ACHN (cell line): ENCODE measurements at regions not wholly inside any gene's neighbourhood (a gene's known extent, or its start where the extent isn't known, plus 50 kb on each side); places are given as distances from the start of the nearest gene placed in this dataset.
"Not testable (repeated sequence)": the region's sequence is repeated elsewhere in the genome, so short reads cannot be mapped to it uniquely, and the experiment has no call there.

Experiments used
- DNase-seq: peaks from one replicate; pipeline ENCODE4 v3.0.0-alpha.2; 2015
- in situ Hi-C: cut with HindIII; loops from 2 replicates; pipeline ENCODE4 v1.10.0; 2017; ENCODE audit warnings: low sequenced_read_pairs, low pct_ligation_motif_present, low pct_unique_long_range_greater_than_20kb

DNA sequence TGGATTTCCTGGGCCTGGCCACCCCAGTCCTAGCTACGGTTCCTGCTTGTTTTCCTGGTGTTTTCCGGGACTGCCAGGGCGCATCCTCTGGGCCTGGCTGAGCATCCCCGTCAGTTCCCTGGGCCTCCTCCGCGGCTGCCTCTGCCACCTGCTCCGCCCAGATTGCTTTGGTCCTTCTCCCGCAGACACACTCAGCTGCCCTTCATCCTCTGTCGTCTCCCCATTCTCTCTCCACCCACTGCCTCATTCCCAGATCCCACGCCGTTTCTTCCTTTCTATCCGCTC lies 153.2 kb upstream of the NBPF19 start:
- in situ Hi-C loops = not testable (repeated sequence)

DNA sequence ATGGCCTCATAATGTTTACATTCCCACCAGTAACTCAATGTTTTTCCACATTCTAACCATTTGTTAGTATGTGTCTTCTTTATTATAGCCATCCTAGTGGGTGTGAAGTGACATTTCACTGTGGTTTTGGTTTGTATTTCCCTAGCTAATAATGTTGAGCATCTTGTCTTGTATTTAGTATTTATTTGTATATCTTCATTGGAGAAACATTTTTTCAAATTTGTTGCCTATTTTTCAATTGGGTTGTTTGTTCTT lies 144.8 kb upstream of the NBPF19 start:
- in situ Hi-C loops, DNase-seq: not testable (repeated sequence)

More for the DNA sequence above, 153.2 kb upstream of the NBPF19 start:
- not testable (repeated sequence) for DNase-seq

GRCh38 chr1:149336082-149336481 lies 138.8 kb upstream of the NBPF19 start:
- DNase-seq, in situ Hi-C loops: not testable (repeated sequence)

DNA sequence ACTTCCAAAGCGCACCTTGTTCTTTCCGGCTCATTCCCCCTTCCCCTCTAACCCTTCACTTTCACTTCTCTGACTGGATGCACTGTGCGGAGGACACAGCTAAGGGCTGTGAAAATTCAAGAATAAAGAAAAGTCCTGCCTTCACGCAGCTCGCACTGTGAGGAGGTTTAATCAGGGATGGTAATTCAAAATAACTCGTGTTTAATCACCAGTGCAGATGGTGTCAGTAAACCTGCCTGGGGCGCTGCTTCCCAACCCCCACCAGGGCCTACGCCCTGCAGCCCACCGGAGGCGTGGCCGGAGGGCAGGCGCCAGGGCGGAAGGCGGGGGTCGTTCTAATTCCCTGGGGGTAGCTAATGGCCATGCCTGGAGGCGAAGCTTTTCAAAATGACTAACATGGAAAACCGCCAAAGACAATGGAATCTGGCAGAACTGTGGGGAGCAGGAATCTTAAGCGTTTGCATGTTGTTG lies 136.6 kb upstream of the NBPF19 start:
- in situ Hi-C loops = not testable (repeated sequence)

DNA sequence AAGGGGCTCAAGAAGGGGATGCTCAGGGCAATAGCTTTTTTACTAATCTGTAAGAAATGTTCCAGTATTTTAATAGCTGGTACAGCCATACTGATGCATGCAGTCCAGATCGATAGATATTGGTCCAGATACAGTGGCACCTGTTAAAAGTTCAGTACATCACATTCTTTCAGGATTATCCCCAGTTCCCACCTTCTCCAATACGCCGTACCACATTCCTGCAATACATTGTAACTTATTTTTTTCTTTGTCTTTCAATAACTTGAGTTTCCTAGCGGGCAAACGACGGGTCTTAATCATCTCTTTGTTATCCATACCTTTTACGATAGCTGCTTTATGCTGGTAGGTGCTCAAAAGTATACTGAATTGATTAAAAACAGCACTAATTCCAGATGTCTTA lies 136.1 kb upstream of the NBPF19 start:
- DNase-seq, in situ Hi-C loops: not testable (repeated sequence)

More for the DNA sequence above, 136.6 kb upstream of the NBPF19 start:
- DNase-seq = not testable (repeated sequence)

DNA sequence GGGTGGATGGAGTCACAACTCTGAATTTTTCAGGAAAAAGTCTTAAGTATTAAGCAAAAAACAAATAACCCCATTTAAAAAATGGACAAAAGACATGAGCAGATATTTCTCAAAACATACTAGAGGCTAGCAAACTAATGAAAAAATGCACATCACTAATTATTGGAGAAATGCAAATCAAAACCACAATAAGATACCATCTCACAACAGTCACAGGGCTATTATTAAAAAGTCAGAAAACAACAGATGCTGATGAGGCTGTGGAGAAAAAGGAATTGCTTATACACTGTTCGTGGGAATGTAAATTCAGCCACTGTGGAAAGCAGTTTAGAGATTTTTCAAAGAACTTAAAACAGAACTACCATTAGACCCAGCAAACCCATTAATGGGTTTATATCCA lies 125.4 kb upstream of the NBPF19 start:
- DNase-seq, in situ Hi-C loops: not testable (repeated sequence)

DNA sequence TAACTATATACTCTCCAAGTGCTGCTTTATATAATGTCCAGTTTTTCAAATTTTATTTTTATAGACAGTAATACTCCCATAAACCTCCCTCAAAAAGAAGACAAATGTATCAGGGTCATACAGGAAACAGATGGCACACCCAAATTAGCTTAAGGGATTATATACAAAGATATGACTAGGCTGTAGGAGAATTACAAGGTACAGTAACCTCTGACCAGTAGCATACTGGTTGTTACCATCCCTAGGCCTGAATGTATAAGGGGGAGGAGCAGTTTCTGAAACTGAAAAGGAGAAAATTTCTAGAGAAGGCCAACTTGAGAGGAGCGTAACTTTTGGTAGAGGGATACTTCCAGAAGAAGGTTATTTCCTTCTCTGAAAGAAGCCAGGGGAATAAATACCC lies 122.6 kb upstream of the NBPF19 start:
- in situ Hi-C loops, DNase-seq: not testable (repeated sequence)

- in situ Hi-C loops, DNase-seq: not testable (repeated sequence)
These were observed 120.3 kb upstream of the NBPF19 start for GRCh38 chr1:149354579-149354978.

- DNase-seq, in situ Hi-C loops: not testable (repeated sequence)
These were observed 119.1 kb upstream of the NBPF19 start for GRCh38 chr1:149355748-149356147.

DNA sequence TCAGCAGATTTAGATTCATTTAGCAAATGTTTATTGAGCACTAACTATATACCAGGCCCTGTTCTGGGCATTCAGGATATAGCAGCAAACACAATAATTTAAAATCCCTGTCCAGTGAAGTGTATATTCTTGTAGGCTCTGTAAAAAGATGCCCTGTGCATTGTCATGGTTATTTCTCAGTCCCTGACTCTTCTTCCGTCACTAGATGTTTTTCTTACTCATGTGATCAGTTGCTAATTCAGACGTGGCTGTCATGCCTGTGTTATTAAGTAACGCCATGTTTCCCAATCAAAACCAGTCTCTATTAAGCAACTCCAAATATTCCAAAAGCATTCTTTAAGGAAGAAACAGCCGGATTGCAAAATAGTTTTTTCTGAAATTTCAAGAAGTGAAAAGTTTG lies 118.7 kb upstream of the NBPF19 start:
- in situ Hi-C loops, DNase-seq: not testable (repeated sequence)

- DNase-seq, in situ Hi-C loops: not testable (repeated sequence)
These were observed 114.5 kb upstream of the NBPF19 start for GRCh38 chr1:149360351-149360750.

DNA sequence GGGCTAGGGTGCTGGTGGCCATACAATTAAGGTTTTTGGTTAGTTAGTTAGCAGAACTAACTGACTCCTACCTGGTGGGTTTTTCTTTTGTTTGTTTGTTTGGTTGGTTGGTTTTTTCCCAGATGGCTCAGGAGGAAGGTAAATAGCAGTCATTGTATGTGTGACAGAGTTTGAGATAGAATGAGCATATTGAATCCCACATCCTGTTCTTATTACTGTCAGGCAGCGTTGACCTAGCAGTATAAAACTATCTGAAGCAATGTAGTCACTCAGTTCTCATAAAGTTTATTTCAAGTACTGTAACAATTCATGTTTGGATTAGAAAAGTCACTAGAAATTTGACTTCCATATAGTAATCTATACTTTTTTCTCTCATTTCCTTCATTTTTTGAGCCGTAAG lies 113.5 kb upstream of the NBPF19 start:
- DNase-seq, in situ Hi-C loops: not testable (repeated sequence)

DNA sequence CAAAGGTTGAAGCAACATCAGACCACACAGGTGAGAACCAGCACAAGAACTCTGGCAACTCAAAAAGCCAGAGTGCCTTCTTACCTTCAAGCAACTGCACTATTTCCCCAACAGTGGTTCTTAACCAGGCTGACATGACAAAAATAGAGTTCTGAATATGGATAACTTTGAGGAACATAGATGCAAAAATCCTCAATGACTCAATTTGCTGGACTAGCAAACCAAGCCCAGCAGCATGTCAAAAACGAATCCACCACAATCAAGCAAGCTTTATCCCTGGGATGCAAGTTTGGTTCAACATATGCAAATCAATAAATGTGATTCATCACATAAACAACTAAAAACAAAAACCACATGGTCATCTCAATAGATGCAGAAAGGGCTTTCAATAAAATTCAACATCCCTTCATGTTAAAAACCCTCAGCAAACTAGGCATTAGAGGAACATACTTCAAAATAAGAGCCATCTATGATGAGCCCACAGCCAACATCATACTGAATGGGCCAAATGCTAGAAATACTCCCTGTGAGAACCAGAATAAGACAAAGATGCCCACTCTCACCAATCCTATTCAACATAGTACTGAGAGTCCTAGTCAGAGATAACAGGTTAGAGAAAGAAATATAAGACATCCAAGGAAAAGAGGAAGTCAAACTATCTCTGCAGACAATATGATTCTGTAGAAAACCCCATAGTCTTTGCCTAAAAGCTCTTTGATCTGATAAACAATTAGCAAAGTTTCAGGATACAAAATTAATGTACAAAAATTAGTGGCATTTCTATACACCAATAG lies 110.5 kb upstream of the NBPF19 start:
- DNase-seq, in situ Hi-C loops: not testable (repeated sequence)

- DNase-seq, in situ Hi-C loops: not testable (repeated sequence)
These were observed 108.4 kb upstream of the NBPF19 start for GRCh38 chr1:149366402-149366801.

GRCh38 chr1:149367472-149368044 lies 107.3 kb upstream of the NBPF19 start:
- in situ Hi-C loops, DNase-seq: not testable (repeated sequence)

DNA sequence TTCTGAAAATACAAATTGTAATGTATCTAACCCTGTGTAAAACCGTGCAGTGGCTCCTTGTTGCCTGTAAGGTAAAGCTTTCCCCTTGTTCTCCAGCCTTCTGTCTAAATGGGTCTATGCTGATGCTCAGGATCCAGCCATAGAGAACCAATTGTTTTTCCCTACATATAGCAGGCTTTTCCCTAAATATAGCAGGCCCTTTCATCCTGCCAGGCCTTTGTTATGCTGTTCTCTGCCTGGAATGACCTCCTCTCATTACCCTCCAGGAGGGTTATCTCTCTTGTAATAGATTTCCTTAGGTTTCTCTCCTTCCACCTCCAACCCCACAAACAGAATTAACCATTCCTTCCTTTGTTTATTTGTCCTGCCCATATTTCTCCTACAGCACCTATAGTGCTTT lies 106.5 kb upstream of the NBPF19 start:
- DNase-seq, in situ Hi-C loops: not testable (repeated sequence)

DNA sequence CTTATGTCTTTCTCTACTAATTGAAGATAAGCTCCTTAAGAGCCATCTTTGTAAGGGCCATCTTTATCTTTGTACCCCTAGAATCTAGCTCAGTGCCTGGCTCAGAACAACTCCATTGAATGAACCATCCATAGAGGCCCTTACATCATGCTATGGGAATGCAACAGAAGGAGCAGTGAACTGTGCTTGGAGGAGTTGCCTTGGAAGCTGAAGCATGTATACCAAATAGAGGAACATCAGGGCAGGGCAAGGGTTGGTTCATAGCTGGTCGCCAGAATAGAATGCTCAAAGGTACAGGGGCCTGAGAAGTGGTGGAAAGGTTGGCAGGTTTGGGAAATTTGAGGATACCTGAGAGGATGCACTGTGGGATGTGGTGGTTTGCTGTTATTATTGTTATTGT lies 105.8 kb upstream of the NBPF19 start:
- in situ Hi-C loops = not testable (repeated sequence)

GRCh38 chr1:149371955-149372354 lies 102.9 kb upstream of the NBPF19 start:
- in situ Hi-C loops, DNase-seq: not testable (repeated sequence)

More for the DNA sequence above, 105.8 kb upstream of the NBPF19 start:
- not testable (repeated sequence) for DNase-seq

DNA sequence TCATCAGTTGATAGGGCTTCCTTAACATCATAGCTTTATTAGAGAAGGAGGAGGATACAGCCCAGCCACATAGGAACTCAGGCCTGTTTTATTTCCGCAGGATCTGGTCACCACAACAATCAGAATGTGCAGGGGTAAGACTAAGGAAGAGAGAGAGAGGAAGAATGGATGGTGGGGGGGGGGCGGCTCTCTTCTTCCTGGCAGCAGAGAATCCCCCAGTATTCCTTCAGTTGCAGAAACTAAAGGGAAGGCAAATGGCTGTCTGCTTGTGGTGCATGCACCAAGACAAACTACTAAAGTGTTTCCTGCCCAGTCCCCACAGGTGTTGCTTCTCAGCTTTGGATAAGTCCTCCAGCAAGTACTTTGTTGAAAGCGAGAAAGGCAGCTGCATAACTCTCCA lies 96.4 kb upstream of the NBPF19 start:
- DNase-seq, in situ Hi-C loops: not testable (repeated sequence)
